ENCODE measurements at regions not wholly inside any gene's neighbourhood (a gene's known extent, or its start where the extent isn't known, plus 50 kb on each side); places are given as distances from the start of the nearest gene placed in this dataset.
"Not testable (repeated sequence)": the region's sequence is repeated elsewhere in the genome, so short reads cannot be mapped to it uniquely, and the experiment has no call there.

DNA sequence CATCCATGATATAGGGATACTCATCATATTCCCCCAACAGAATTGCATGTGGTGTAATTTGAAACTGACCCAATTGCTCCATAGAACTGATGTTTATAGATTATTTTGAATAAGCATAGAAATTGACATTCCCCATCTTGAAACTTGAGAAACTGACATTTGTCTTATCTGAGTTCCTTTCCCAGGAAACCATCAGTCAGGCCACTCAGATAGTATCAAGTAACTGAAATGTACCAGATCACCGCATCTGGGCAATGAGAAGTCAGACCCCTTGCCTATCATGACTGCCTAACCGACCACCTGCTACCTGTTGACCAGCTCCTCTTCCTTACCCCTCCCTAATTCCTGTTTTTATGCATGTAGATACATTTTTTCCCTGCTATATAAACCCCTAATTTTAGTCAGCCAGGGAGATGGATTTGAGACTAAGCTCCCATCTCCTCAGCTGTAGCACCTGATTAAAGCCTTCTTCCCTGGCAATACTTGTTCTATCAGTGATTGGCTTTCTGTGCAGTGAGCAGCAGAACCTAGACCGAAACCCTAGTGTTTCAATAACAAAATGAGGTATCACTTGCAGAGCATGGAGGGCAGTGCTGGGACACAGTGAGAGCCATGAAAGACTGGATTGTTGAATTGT is 274.5 kb downstream of the LPIN1 start:
- no peak for DNase-seq
- Histone ChIP-seq H3K27ac (no peak overlapping the region), H3K4me1 (replicated peaks; ENCODE audit: insufficient read depth) (no peaks in the 10 kb centered on the region), H3K36me3 (ENCODE audit: low read depth) (no peaks in the 10 kb centered on the region), H3K9me3 (ENCODE audit: insufficient read depth, low read depth) (peaks cover 6% of the 10 kb centered on the region; the same call in 1 of the 2 replicates), H3K4me2 (no peak overlapping the region), H4K20me1 (ENCODE audit: insufficient read depth) (no peaks in the 10 kb centered on the region), H3F3A (ENCODE audit: insufficient read depth, low read depth) (no peaks in the 10 kb centered on the region), H3K27me3 (ENCODE audit: insufficient read depth, low read depth) (no peaks in the 10 kb centered on the region), H3K9me2 (ENCODE audit: insufficient read depth) (no peaks in the 10 kb centered on the region), H2AFZ (no peak overlapping the region), H3K79me2 (ENCODE audit: low read depth) (no peaks in the 10 kb centered on the region), H3K4me3 (no peak overlapping the region)
- ChIA-PET CTCF (no interaction called here), POLR2A (ENCODE audit: unreplicated experiment) (no interaction called here)
- TF ChIP-seq, protein P1, sequence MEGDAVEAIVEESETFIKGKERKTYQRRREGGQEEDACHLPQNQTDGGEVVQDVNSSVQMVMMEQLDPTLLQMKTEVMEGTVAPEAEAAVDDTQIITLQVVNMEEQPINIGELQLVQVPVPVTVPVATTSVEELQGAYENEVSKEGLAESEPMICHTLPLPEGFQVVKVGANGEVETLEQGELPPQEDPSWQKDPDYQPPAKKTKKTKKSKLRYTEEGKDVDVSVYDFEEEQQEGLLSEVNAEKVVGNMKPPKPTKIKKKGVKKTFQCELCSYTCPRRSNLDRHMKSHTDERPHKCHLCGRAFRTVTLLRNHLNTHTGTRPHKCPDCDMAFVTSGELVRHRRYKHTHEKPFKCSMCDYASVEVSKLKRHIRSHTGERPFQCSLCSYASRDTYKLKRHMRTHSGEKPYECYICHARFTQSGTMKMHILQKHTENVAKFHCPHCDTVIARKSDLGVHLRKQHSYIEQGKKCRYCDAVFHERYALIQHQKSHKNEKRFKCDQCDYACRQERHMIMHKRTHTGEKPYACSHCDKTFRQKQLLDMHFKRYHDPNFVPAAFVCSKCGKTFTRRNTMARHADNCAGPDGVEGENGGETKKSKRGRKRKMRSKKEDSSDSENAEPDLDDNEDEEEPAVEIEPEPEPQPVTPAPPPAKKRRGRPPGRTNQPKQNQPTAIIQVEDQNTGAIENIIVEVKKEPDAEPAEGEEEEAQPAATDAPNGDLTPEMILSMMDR (conservative IDR thresholded peaks at IDR 0.05) = no peak
- no peak for TF ChIP-seq EZH2 (IDR thresholded peaks at IDR 0.05; ENCODE audit: low read depth)
- intact Hi-C loops (cut with micrococcal nuclease; ENCODE audit: unreplicated experiment) = no loop called here
- BruUV-seq (replicated peaks) = no TSS peak

GRCh38 chr2:12024197-12024907 is 277.9 kb downstream of the LPIN1 start:
- CTCF ChIA-PET = not testable (repeated sequence)

GRCh38 chr2:12027136-12027535 is 280.7 kb downstream of the LPIN1 start:
- Histone ChIP-seq H3F3A (ENCODE audit: insufficient read depth, low read depth) (no peaks in the 10 kb centered on the region), H3K27me3 (ENCODE audit: insufficient read depth, low read depth) (no peaks in the 10 kb centered on the region), H3K9me3 (ENCODE audit: insufficient read depth, low read depth) (0 out of 2 replicates have a peak, but pooled peaks cover 7% of the 10 kb centered on the region), H3K36me3 (ENCODE audit: low read depth) (no peaks in the 10 kb centered on the region), H3K4me3 (no peak overlapping the region), H3K79me2 (ENCODE audit: low read depth) (no peaks in the 10 kb centered on the region), H3K4me2 (no peak overlapping the region), H3K27ac (no peak overlapping the region), H4K20me1 (ENCODE audit: insufficient read depth) (no peaks in the 10 kb centered on the region), H3K9me2 (ENCODE audit: insufficient read depth) (no peaks in the 10 kb centered on the region), H2AFZ (no peak overlapping the region), H3K4me1 (replicated peaks; ENCODE audit: insufficient read depth) (peaks cover 10% of the 10 kb centered on the region; the same call in 1 of the 2 replicates)
- no peak for TF ChIP-seq EZH2 (IDR thresholded peaks at IDR 0.05; ENCODE audit: low read depth)
- TF ChIP-seq, protein P1 (conservative IDR thresholded peaks at IDR 0.05) = no peak
- ChIA-PET CTCF (no interaction called here), POLR2A (ENCODE audit: unreplicated experiment) (no interaction called here)
- no peak for DNase-seq
- no TSS peak for BruUV-seq (replicated peaks)
- intact Hi-C loops (cut with micrococcal nuclease; ENCODE audit: unreplicated experiment) = no loop called here

More at GRCh38 chr2:12024197-12024907, 277.9 kb downstream of the LPIN1 start:
- DNase-seq; H2AFZ ChIP-seq; BruUV-seq (replicated peaks); H3F3A ChIP-seq (ENCODE audit: insufficient read depth, low read depth); H3K36me3 ChIP-seq (ENCODE audit: low read depth); H3K27ac ChIP-seq; H3K9me2 ChIP-seq (ENCODE audit: insufficient read depth); H3K4me2 ChIP-seq; POLR2A ChIA-PET (ENCODE audit: unreplicated experiment); H3K4me1 ChIP-seq (replicated peaks; ENCODE audit: insufficient read depth); H3K79me2 ChIP-seq (ENCODE audit: low read depth); H3K27me3 ChIP-seq (ENCODE audit: insufficient read depth, low read depth); H3K9me3 ChIP-seq (ENCODE audit: insufficient read depth, low read depth); H4K20me1 ChIP-seq (ENCODE audit: insufficient read depth); H3K4me3 ChIP-seq; intact Hi-C loops (cut with micrococcal nuclease; ENCODE audit: unreplicated experiment): not testable (repeated sequence)
